ENCODE measurements at regions not wholly inside any gene's neighbourhood (a gene's known extent, or its start where the extent isn't known, plus 50 kb on each side); places are given as distances from the start of the nearest gene placed in this dataset.
A peak's percentile ranks its signal among the peaks of the same experiment; 100 is the strongest.

- FAIRE-seq, result no peak
- DNase-seq (ENCODE audit: low spot score), result no peak
These were observed 235.2 kb upstream of the AKR1E2 start for GRCh38 chr10:4590807-4591206.

GRCh38 chr10:4588824-4589223 lies 237.2 kb upstream of the AKR1E2 start:
- DNase-seq (ENCODE audit: low spot score) (no peak), FAIRE-seq (no peak)

- DNase-seq (ENCODE audit: low spot score) (no peak), FAIRE-seq (no peak)
These were observed 238.5 kb upstream of the AKR1E2 start for GRCh38 chr10:4587466-4587865.

DNA sequence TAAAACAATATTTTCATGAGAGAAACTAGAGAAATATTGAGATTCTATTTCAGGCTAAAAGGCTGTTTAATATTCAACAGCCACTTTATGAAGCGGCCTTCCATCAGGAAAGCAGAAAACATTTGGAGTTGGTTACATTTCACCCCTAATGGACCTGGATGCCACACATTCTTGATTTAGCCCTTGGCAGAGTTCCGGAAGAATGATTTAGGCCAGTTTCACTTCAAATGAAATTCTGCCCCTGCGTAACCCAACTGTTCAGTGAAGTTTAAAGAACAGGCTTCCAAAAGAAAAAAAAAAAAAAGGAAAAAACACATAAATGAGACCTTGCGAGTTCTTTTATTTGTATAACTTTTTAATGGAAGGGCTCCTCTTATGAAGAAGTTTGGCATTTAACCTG lies 239.2 kb upstream of the AKR1E2 start:
- FAIRE-seq (peak; percentile 80), DNase-seq (ENCODE audit: low spot score) (no peak)

- no peak for FAIRE-seq
- no peak for DNase-seq (ENCODE audit: low spot score)
These were observed 244.1 kb upstream of the AKR1E2 start for GRCh38 chr10:4581929-4582328.

DNA sequence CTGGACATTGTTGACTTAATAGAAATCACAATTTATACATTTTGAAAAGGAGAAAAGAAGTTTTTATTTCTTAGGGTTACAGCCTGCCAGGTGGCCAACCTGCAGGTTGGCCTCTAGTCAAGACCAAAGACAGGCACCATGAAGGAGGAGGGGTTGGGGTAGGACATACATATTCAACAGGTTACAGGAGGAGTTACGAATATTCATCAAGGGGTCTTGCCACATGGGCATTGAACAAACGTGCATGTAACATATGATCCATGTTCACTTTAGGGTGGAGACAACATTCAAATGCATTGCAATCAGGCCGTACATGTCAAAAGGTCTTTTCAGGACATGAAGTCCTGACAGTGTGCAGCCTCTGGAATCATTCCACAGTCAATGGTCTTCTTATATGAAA lies 246.2 kb upstream of the AKR1E2 start:
- no peak for FAIRE-seq
- no peak for DNase-seq (ENCODE audit: low spot score)

GRCh38 chr10:4576206-4576605 lies 249.8 kb upstream of the AKR1E2 start:
- no peak for FAIRE-seq
- DNase-seq (ENCODE audit: low spot score), result no peak

GRCh38 chr10:4569151-4569550 lies 256.9 kb upstream of the AKR1E2 start:
- no peak for FAIRE-seq
- DNase-seq (ENCODE audit: low spot score), result no peak

- DNase-seq (ENCODE audit: low spot score) (no peak), FAIRE-seq (no peak)
These were observed 257.3 kb upstream of the AKR1E2 start for GRCh38 chr10:4568731-4569130.

- no peak for FAIRE-seq
- DNase-seq (ENCODE audit: low spot score), result no peak
These were observed 257.9 kb upstream of the AKR1E2 start for GRCh38 chr10:4568086-4568485.

DNA sequence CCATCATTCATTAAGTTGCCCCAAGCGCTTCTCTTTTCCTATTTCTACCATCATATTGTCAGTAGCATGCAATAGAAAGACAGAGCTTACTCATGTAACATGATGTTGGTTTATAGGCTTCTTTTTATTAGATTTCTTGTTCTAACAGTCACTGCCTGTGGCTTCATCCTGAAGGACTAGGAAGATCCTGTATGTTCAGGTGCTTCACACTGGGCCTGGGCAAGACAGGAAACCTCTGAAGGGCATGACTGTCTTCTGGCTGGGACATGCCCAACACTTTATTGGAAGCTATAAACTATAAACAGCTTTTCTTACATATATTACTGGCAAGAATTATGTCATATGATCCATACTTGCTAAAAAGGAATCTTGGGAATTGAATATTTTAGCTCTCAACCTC lies 258.4 kb upstream of the AKR1E2 start:
- no peak for DNase-seq (ENCODE audit: low spot score)
- FAIRE-seq, result no peak

DNA sequence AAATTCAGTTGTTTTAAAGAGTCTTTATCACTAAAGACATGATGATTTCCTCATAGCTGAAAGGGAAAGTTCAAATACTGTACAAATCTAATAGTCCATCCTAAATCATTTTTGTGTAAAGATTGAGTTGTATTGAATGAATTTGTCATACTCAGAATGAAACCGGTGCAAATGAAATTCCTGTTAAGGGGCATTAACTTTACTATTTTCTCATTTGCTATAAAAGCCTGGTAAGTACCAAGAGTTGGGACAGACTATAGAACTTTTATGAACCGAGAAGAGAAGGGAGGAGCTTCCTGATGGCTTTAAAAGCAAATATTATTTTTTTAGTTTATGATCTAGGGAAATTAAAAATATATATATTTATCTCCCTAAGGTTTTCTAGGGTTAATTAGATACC lies 260.0 kb upstream of the AKR1E2 start:
- FAIRE-seq (no peak), DNase-seq (ENCODE audit: low spot score) (no peak)

GRCh38 chr10:4561296-4561695 lies 264.7 kb upstream of the AKR1E2 start:
- DNase-seq (ENCODE audit: low spot score) (no peak), FAIRE-seq (no peak)

DNA sequence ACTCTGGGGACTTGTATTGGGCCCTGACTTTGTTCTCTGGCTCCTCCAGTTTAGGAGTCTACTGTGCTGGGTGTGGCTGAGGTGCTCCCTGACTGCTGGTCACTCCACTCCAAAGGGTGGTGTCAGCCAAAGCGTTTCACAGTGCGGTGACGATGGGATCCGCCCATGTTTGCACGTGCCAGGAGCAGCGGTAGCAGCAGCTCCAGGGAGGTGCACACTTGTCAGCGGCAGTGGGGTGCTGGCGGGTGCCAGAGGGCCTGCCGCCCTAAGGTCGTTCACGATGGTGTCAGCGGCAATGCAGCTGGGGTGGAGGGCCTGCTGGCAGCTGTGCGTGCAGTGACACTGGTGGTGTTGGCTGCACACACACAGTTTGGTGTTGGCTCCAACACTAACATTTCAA lies 268.5 kb upstream of the AKR1E2 start:
- no peak for DNase-seq (ENCODE audit: low spot score)
- FAIRE-seq, result no peak

DNA sequence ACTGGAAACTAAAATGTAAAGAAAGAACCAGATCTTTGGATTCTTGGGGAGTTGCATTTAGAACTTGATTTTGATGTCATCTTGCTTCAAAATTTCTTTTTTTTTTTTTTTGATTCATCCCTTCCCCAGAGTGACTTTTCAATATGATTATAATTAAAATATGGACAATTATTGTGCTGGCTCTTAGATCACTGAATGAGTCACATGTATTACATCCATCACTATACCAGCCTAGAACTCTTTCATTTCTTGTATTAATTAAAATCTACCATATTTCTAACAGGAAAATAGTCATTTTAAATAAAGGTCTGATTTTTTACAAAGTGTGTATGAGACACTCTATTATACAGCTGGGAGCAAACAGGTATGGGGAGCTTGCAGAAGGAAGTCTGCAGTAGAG lies 269.5 kb upstream of the AKR1E2 start:
- FAIRE-seq (no peak), DNase-seq (ENCODE audit: low spot score) (no peak)

- FAIRE-seq (no peak), DNase-seq (ENCODE audit: low spot score) (no peak)
These were observed 270.1 kb upstream of the AKR1E2 start for GRCh38 chr10:4555920-4556319.

- DNase-seq (ENCODE audit: low spot score) (no peak), FAIRE-seq (no peak)
These were observed 276.8 kb upstream of the AKR1E2 start for GRCh38 chr10:4549139-4549653.

DNA sequence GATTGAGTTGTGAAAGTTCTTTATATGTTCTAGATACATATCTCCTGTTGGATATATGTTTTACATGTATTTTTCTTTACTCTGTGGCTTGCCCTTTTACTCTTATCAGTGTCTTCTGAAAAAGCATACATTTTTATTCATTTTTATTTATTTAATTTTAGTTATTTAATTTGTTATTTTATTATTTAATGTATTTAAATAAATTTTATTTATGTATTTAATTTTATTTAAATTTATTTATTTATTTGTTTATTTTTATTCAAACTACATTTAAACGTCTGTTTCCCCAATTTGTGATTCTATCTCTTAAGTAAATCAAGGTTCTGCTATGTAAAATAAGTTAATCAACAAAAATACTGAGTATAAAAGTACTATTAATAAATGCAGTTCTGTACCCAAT lies 279.1 kb upstream of the AKR1E2 start:
- DNase-seq (ENCODE audit: low spot score), result no peak
- no peak for FAIRE-seq

DNA sequence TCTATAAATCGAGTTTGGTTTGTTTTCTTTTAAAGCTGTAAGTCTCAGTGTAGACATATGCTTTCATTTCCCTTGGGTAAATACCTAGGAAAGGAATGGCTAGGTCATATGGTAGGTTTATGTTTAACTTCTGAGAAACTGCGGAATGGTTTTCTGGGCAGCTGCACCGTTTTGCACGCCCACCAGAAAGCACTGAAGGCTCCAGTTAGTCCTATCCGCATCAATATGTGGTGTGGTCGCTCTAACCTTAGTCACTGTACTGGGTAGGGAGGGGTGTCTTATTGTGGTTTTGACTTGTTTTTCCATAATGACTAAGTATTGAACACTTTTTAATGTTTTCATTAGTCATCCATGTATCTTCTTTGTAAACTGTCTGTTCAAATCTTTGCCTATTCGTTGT lies 279.5 kb upstream of the AKR1E2 start:
- DNase-seq (ENCODE audit: low spot score) (peak; percentile 98), FAIRE-seq (peak; percentile 99)

- FAIRE-seq (peak; percentile 55), DNase-seq (ENCODE audit: low spot score) (no peak)
These were observed 280.9 kb upstream of the AKR1E2 start for GRCh38 chr10:4545062-4545461.

GRCh38 chr10:4543938-4544533 lies 282.0 kb upstream of the AKR1E2 start:
- no peak for DNase-seq (ENCODE audit: low spot score)
- no peak for FAIRE-seq

DNA sequence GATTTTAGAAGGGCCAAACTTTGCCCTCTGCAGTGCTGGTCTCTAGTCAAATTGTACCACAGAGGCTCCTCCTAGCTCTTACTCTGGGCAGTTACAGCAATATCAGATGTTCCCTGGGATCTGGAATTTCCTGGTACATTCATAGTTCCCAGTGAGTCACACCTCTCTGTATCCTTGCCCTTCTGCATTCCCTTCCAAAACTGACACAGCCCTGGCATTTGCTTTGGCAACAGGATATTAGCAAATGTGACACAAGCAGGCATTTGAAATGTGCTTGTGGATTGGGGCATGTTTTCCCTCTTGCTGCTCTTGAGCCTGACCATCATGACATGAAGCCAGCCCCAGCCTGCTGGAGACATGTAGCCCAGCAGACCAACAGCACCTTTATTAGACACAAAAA lies 284.7 kb upstream of the AKR1E2 start:
- FAIRE-seq, result peak; percentile 92
- DNase-seq (ENCODE audit: low spot score), result peak; percentile 97

- DNase-seq (ENCODE audit: low spot score), result no peak
- FAIRE-seq, result no peak
These were observed 288.0 kb upstream of the AKR1E2 start for GRCh38 chr10:4538016-4538415.

DNA sequence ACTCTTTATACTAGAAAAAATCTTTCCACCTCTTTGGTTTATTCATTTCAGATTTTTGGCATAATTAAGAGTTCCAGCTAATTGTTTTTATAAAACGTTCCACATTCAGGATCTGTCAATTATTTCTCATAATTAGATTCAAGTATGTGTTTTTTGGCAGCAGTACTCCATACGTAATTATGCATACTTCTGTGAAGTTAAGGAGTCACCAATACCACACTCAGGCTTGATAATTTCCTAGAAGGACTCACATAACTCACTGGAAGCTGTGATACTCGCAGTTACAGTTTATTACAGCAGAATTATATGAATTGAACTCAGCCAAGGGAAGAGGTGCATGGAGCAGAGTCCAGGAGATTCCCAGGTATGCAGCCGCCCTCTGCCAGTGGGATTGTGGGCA lies 290.5 kb upstream of the AKR1E2 start:
- DNase-seq (ENCODE audit: low spot score) (no peak), FAIRE-seq (no peak)
